ENCODE measurements at regions not wholly inside any gene's neighbourhood (a gene's known extent, or its start where the extent isn't known, plus 50 kb on each side); places are given as distances from the start of the nearest gene placed in this dataset.

GRCh38 chr9:99677281-99677680 lies 144.4 kb upstream of the NR4A3 start:
- H3K9me3 Mint-ChIP-seq = peaks cover 9% of the 10 kb centered on the region
- peaks cover 3% of the 10 kb centered on the region for H3K36me3 Mint-ChIP-seq
- H3K27me3 Mint-ChIP-seq = no peaks in the 10 kb centered on the region
- H3K27ac Mint-ChIP-seq = no peak overlapping the region
- no peaks in the 10 kb centered on the region for H3K4me1 Mint-ChIP-seq
- H3K4me3 Mint-ChIP-seq = no peak overlapping the region

GRCh38 chr9:99678566-99678965 lies 143.1 kb upstream of the NR4A3 start:
- peaks cover 4% of the 10 kb centered on the region for H3K36me3 Mint-ChIP-seq
- H3K27me3 Mint-ChIP-seq = no peaks in the 10 kb centered on the region
- H3K27ac Mint-ChIP-seq = no peak overlapping the region
- no peaks in the 10 kb centered on the region for H3K4me1 Mint-ChIP-seq
- H3K9me3 Mint-ChIP-seq = peaks cover 15% of the 10 kb centered on the region
- H3K4me3 Mint-ChIP-seq = no peak overlapping the region

GRCh38 chr9:99680191-99680590 lies 141.5 kb upstream of the NR4A3 start:
- Mint-ChIP-seq H3K36me3 (peaks cover 4% of the 10 kb centered on the region), H3K27ac (no peak overlapping the region), H3K4me3 (no peak overlapping the region), H3K4me1 (no peaks in the 10 kb centered on the region), H3K27me3 (no peaks in the 10 kb centered on the region), H3K9me3 (peaks cover 15% of the 10 kb centered on the region)

- Mint-ChIP-seq H3K9me3 (peaks cover 8% of the 10 kb centered on the region), H3K27me3 (no peaks in the 10 kb centered on the region), H3K27ac (no peak overlapping the region), H3K4me1 (no peaks in the 10 kb centered on the region), H3K4me3 (no peak overlapping the region), H3K36me3 (peaks cover 1% of the 10 kb centered on the region)
Observed at GRCh38 chr9:99681113-99681512, 140.6 kb upstream of the NR4A3 start.

DNA sequence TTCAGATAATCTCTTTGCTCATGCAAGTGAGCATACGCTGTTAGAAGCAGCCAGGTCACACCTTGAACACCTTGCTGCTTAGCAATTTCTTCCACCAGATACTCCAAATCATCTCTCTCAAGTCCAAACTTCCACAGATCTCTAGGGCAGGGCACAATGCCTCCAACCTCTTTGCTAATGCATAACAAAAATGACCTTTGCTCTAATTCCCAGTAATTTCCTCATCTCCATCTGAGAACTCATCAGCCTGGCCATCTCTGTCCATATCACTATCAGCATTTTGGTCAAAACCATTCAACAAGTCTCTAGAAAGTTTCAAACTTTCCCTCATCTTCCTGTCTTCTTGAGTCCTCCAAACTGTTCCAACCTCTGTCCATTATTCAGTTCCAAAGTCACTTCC lies 139.3 kb upstream of the NR4A3 start:
- no peaks in the 10 kb centered on the region for H3K4me1 Mint-ChIP-seq
- no peak overlapping the region for H3K4me3 Mint-ChIP-seq
- H3K27ac Mint-ChIP-seq = no peak overlapping the region
- H3K9me3 Mint-ChIP-seq = peaks cover 8% of the 10 kb centered on the region
- no peaks in the 10 kb centered on the region for H3K27me3 Mint-ChIP-seq
- H3K36me3 Mint-ChIP-seq = peaks cover 1% of the 10 kb centered on the region

- H3K27ac Mint-ChIP-seq = no peak overlapping the region
- no peaks in the 10 kb centered on the region for H3K27me3 Mint-ChIP-seq
- H3K36me3 Mint-ChIP-seq = peaks cover 1% of the 10 kb centered on the region
- no peaks in the 10 kb centered on the region for H3K4me1 Mint-ChIP-seq
- H3K9me3 Mint-ChIP-seq = peaks cover 8% of the 10 kb centered on the region
- H3K4me3 Mint-ChIP-seq = no peak overlapping the region
Observed at GRCh38 chr9:99682870-99683269, 138.8 kb upstream of the NR4A3 start.

DNA sequence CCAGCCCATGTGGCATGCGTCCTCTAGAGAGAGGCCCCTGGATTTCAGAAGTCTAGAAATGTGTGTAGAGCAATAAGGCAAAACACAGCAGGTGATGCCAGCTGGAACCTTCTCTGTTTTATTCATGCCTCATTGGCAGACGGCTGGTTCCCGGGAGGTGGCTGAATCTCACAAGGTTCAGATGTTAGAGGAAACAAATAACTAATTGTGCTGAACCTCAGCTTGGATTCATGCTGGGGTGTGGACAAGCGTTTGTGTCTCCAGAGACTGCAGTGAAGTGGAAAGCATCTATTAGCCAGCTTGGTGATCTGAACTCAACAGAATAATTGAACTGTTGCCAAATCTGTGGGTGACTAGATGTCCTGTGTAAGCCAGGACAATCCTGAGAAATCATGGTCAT lies 131.1 kb upstream of the NR4A3 start:
- H3K27ac Mint-ChIP-seq = no peak overlapping the region
- no peaks in the 10 kb centered on the region for H3K36me3 Mint-ChIP-seq
- H3K4me3 Mint-ChIP-seq = no peak overlapping the region
- no peaks in the 10 kb centered on the region for H3K4me1 Mint-ChIP-seq
- no peaks in the 10 kb centered on the region for H3K9me3 Mint-ChIP-seq
- peaks cover 4% of the 10 kb centered on the region for H3K27me3 Mint-ChIP-seq

GRCh38 chr9:99693888-99694287 lies 127.8 kb upstream of the NR4A3 start:
- no peak overlapping the region for H3K27ac Mint-ChIP-seq
- peaks cover 4% of the 10 kb centered on the region for H3K27me3 Mint-ChIP-seq
- no peaks in the 10 kb centered on the region for H3K9me3 Mint-ChIP-seq
- no peak overlapping the region for H3K4me3 Mint-ChIP-seq
- no peaks in the 10 kb centered on the region for H3K4me1 Mint-ChIP-seq
- no peaks in the 10 kb centered on the region for H3K36me3 Mint-ChIP-seq

- no peaks in the 10 kb centered on the region for H3K4me1 Mint-ChIP-seq
- H3K27me3 Mint-ChIP-seq = peaks cover 4% of the 10 kb centered on the region
- no peaks in the 10 kb centered on the region for H3K36me3 Mint-ChIP-seq
- H3K9me3 Mint-ChIP-seq = no peaks in the 10 kb centered on the region
- H3K4me3 Mint-ChIP-seq = no peak overlapping the region
- H3K27ac Mint-ChIP-seq = no peak overlapping the region
Observed at GRCh38 chr9:99694393-99694792, 127.3 kb upstream of the NR4A3 start.

DNA sequence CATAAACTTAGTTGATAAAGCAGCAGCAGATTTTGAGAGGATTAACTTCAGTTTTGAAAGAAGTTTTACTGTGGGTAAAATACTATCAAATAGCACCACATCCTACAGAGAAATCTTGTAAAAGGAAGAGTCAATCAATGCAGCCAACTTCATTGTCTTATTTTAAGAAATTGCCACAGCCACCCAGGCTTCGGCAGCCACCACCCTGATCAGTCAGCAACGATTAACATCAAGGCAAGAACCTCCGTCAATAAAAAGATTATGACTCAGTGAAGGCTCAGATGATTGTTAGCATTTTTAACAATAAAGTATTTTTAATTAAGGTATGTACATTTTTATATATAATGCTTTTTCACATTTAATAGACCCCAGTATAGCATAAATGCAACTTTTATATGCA lies 122.3 kb upstream of the NR4A3 start:
- H3K4me1 Mint-ChIP-seq = no peaks in the 10 kb centered on the region
- H3K27me3 Mint-ChIP-seq = peaks cover 2% of the 10 kb centered on the region
- H3K4me3 Mint-ChIP-seq = no peak overlapping the region
- H3K36me3 Mint-ChIP-seq = no peaks in the 10 kb centered on the region
- H3K9me3 Mint-ChIP-seq = no peaks in the 10 kb centered on the region
- H3K27ac Mint-ChIP-seq = no peak overlapping the region

GRCh38 chr9:99712214-99712613 lies 109.5 kb upstream of the NR4A3 start:
- Mint-ChIP-seq H3K9me3 (no peaks in the 10 kb centered on the region), H3K27ac (no peak overlapping the region), H3K4me3 (no peak overlapping the region), H3K4me1 (no peaks in the 10 kb centered on the region), H3K27me3 (no peaks in the 10 kb centered on the region), H3K36me3 (peaks cover 1% of the 10 kb centered on the region)

GRCh38 chr9:99713838-99714306 lies 107.8 kb upstream of the NR4A3 start:
- Mint-ChIP-seq H3K4me1 (peaks cover under 1% of the 10 kb centered on the region), H3K36me3 (peaks cover 1% of the 10 kb centered on the region), H3K9me3 (no peaks in the 10 kb centered on the region), H3K4me3 (no peak overlapping the region), H3K27me3 (no peaks in the 10 kb centered on the region), H3K27ac (no peak overlapping the region)

- Mint-ChIP-seq H3K4me1 (peaks cover 32% of the 10 kb centered on the region), H3K27me3 (no peaks in the 10 kb centered on the region), H3K27ac (no peak overlapping the region), H3K9me3 (no peaks in the 10 kb centered on the region), H3K36me3 (peaks cover 1% of the 10 kb centered on the region), H3K4me3 (no peak overlapping the region)
Observed at GRCh38 chr9:99718631-99719030, 103.1 kb upstream of the NR4A3 start.

GRCh38 chr9:99720455-99721050 lies 101.1 kb upstream of the NR4A3 start:
- peak overlapping the region; percentile 78 for H3K4me3 Mint-ChIP-seq
- peaks cover 32% of the 10 kb centered on the region for H3K4me1 Mint-ChIP-seq
- H3K27ac Mint-ChIP-seq = peak overlapping the region; percentile 87
- no peaks in the 10 kb centered on the region for H3K36me3 Mint-ChIP-seq
- H3K9me3 Mint-ChIP-seq = no peaks in the 10 kb centered on the region
- no peaks in the 10 kb centered on the region for H3K27me3 Mint-ChIP-seq

GRCh38 chr9:99721898-99722297 lies 99.8 kb upstream of the NR4A3 start:
- Mint-ChIP-seq H3K27ac (no peak overlapping the region), H3K36me3 (no peaks in the 10 kb centered on the region), H3K4me1 (peaks cover 32% of the 10 kb centered on the region), H3K4me3 (no peak overlapping the region), H3K9me3 (no peaks in the 10 kb centered on the region), H3K27me3 (no peaks in the 10 kb centered on the region)

DNA sequence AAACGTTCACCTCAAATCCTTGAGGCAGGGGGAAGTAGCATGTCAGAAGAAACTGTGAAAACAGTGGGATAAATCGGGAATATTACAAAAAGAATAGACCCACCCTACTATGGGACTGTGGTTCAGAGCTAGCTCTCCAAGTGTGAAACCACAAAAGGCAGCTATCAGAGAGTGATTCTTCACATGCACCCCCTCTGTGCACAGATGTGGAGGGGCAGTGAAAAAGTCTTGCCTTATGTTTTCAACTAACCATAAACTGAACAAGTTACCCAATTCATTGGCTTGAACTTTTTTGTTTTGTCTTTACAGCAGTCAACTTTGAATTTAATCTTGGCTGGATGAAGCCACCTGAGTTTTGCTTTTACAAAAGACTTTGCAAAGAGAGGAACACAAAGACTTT lies 98.8 kb upstream of the NR4A3 start:
- Mint-ChIP-seq H3K4me3 (no peak overlapping the region), H3K27ac (no peak overlapping the region), H3K4me1 (peaks cover 32% of the 10 kb centered on the region), H3K27me3 (no peaks in the 10 kb centered on the region), H3K36me3 (no peaks in the 10 kb centered on the region), H3K9me3 (no peaks in the 10 kb centered on the region)

DNA sequence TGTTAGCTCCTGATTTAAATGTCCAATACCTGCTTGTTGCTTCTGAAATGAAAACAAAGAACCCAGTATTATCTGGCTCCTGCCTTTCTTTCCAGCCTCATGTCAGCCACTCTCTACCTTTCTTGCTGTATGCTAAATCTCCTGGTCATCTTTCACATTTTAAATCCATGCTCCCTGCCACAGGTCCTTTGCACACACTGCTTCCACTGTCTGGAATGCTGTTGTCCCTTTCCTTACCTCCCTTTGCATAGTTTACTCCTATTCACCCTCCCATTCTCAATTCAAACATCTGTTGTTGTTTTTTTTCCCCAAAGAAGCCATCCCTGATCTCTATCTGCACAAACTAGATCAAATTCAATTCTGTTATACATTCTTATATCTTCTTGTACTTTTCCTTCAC lies 97.0 kb upstream of the NR4A3 start:
- no peaks in the 10 kb centered on the region for H3K27me3 Mint-ChIP-seq
- no peak overlapping the region for H3K4me3 Mint-ChIP-seq
- H3K9me3 Mint-ChIP-seq = no peaks in the 10 kb centered on the region
- no peak overlapping the region for H3K27ac Mint-ChIP-seq
- H3K36me3 Mint-ChIP-seq = peaks cover 1% of the 10 kb centered on the region
- H3K4me1 Mint-ChIP-seq = peaks cover 24% of the 10 kb centered on the region
